ENCODE measurements at regions not wholly inside any gene's neighbourhood (a gene's known extent, or its start where the extent isn't known, plus 50 kb on each side); places are given as distances from the start of the nearest gene placed in this dataset.

DNA sequence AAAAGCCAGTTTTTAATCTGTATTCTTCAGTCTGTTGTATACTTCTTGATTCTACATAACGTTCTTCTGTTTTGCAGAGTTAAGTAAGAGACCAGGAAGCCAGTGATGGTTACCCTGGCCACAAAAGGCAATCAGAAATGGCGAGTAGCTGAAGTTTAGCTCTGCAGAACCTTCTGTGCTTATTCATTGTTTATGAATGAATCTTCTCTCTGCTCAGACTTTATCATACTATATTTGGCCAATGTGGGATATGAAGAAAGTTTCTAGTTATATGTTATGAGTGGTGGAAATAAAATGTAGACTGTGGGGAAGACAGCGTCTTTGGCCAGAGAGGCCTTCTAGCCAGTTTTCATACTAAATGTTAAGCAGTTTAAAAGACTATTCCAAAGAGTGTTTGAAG, 249.9 kb upstream of the RGS6 start:
- Histone ChIP-seq H3K4me1 (ENCODE audit: control insufficient read depth in 4 of 4, insufficient read depth in 4 of 4, low read length in 3 of 4) (peaks cover 0 to 3% (median 0%) of the 10 kb centered on the region in 4 donors), H3K36me3 (ENCODE audit: control insufficient read depth in 4 of 4, insufficient read depth in 3 of 4, low read depth in 1 of 4, low read length in 3 of 4) (peaks cover 0 to 8% (median 1%) of the 10 kb centered on the region in 4 donors), H3K27me3 (ENCODE audit: control insufficient read depth in 4 of 4, insufficient read depth in 4 of 4, low read length in 3 of 4) (no peaks in the 10 kb centered on the region), H3K27ac (ENCODE audit: low read depth in 1 of 2, low read length in 2 of 2) (no peak overlapping the region), H3K9ac (ENCODE audit: low read depth in 1 of 2, low read length in 2 of 2) (no peak overlapping the region), H3K9me3 (ENCODE audit: control insufficient read depth in 4 of 4, low read length in 3 of 4) (no peaks in the 10 kb centered on the region), H3K4me3 (ENCODE audit: low read depth in 1 of 3, low read length in 3 of 3) (no peak overlapping the region)
- no peak for DNase-seq (ENCODE audit: low spot score)
- WGBS, result 92% methylated on average over 3 of the region's 3 CpGs
- TF ChIP-seq TAF1 (conservative IDR thresholded peaks at IDR 0.05), result no peak
- TF ChIP-seq, protein P1, sequence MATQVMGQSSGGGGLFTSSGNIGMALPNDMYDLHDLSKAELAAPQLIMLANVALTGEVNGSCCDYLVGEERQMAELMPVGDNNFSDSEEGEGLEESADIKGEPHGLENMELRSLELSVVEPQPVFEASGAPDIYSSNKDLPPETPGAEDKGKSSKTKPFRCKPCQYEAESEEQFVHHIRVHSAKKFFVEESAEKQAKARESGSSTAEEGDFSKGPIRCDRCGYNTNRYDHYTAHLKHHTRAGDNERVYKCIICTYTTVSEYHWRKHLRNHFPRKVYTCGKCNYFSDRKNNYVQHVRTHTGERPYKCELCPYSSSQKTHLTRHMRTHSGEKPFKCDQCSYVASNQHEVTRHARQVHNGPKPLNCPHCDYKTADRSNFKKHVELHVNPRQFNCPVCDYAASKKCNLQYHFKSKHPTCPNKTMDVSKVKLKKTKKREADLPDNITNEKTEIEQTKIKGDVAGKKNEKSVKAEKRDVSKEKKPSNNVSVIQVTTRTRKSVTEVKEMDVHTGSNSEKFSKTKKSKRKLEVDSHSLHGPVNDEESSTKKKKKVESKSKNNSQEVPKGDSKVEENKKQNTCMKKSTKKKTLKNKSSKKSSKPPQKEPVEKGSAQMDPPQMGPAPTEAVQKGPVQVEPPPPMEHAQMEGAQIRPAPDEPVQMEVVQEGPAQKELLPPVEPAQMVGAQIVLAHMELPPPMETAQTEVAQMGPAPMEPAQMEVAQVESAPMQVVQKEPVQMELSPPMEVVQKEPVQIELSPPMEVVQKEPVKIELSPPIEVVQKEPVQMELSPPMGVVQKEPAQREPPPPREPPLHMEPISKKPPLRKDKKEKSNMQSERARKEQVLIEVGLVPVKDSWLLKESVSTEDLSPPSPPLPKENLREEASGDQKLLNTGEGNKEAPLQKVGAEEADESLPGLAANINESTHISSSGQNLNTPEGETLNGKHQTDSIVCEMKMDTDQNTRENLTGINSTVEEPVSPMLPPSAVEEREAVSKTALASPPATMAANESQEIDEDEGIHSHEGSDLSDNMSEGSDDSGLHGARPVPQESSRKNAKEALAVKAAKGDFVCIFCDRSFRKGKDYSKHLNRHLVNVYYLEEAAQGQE (IDR thresholded peaks at IDR 0.05), result no peak
- TF ChIP-seq, protein P2, sequence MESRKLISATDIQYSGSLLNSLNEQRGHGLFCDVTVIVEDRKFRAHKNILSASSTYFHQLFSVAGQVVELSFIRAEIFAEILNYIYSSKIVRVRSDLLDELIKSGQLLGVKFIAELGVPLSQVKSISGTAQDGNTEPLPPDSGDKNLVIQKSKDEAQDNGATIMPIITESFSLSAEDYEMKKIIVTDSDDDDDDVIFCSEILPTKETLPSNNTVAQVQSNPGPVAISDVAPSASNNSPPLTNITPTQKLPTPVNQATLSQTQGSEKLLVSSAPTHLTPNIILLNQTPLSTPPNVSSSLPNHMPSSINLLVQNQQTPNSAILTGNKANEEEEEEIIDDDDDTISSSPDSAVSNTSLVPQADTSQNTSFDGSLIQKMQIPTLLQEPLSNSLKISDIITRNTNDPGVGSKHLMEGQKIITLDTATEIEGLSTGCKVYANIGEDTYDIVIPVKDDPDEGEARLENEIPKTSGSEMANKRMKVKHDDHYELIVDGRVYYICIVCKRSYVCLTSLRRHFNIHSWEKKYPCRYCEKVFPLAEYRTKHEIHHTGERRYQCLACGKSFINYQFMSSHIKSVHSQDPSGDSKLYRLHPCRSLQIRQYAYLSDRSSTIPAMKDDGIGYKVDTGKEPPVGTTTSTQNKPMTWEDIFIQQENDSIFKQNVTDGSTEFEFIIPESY (IDR thresholded peaks at IDR 0.05), result no peak
- no peak for TF ChIP-seq RAD21 (IDR thresholded peaks at IDR 0.05)
- no peak for TF ChIP-seq NR2F2 (IDR thresholded peaks at IDR 0.05)
- no peak for TF ChIP-seq FOXA2 (IDR thresholded peaks at IDR 0.05)
- TF ChIP-seq RXRA (IDR thresholded peaks at IDR 0.05), result no peak
- no peak for TF ChIP-seq FOXA1 (IDR thresholded peaks at IDR 0.05)
- no peak for TF ChIP-seq EGR1 (IDR thresholded peaks at IDR 0.05; ENCODE audit: low read depth in 2 of 2)
- no peak for TF ChIP-seq GABPA (IDR thresholded peaks at IDR 0.05 in 1 of 2, conservative IDR thresholded peaks at IDR 0.05 in 1 of 2)
- TF ChIP-seq, protein P3, sequence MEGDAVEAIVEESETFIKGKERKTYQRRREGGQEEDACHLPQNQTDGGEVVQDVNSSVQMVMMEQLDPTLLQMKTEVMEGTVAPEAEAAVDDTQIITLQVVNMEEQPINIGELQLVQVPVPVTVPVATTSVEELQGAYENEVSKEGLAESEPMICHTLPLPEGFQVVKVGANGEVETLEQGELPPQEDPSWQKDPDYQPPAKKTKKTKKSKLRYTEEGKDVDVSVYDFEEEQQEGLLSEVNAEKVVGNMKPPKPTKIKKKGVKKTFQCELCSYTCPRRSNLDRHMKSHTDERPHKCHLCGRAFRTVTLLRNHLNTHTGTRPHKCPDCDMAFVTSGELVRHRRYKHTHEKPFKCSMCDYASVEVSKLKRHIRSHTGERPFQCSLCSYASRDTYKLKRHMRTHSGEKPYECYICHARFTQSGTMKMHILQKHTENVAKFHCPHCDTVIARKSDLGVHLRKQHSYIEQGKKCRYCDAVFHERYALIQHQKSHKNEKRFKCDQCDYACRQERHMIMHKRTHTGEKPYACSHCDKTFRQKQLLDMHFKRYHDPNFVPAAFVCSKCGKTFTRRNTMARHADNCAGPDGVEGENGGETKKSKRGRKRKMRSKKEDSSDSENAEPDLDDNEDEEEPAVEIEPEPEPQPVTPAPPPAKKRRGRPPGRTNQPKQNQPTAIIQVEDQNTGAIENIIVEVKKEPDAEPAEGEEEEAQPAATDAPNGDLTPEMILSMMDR (IDR thresholded peaks at IDR 0.05; ENCODE audit: low read depth, low read length, missing input control), result no peak
- no peak for TF ChIP-seq HNF4G (IDR thresholded peaks at IDR 0.05)
- no peak for TF ChIP-seq SP1 (IDR thresholded peaks at IDR 0.05)
- TF ChIP-seq, protein P4, sequence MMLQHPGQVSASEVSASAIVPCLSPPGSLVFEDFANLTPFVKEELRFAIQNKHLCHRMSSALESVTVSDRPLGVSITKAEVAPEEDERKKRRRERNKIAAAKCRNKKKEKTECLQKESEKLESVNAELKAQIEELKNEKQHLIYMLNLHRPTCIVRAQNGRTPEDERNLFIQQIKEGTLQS (IDR thresholded peaks at IDR 0.05), result no peak
- TF ChIP-seq YY1 (IDR thresholded peaks at IDR 0.05), result no peak
- TF ChIP-seq, protein P5, sequence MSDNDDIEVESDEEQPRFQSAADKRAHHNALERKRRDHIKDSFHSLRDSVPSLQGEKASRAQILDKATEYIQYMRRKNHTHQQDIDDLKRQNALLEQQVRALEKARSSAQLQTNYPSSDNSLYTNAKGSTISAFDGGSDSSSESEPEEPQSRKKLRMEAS (IDR thresholded peaks at IDR 0.05), result no peak
- no peak for TF ChIP-seq JUND (IDR thresholded peaks at IDR 0.05)

DNA sequence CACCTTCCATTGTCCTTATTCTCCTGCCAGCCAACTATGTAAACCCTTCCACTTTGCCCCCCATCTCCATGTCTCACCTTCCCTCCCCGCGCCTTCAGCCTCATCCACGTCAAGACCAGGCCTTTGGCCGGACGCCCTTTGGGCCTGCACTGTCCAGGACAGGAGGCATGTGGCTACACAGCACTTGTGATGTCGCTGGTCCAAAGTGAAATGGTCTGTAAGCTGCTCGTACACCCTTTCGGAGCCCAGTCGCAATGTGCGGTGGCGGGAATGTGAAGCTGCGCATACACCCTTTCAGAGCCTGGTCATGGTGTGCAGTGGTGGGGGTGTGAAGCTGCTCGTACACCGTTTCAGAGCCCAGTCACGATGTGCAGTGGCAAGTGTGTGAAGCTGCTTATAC, 247.9 kb upstream of the RGS6 start:
- no peak for DNase-seq (ENCODE audit: low spot score)
- H3K27ac ChIP-seq (ENCODE audit: low read depth in 1 of 2, low read length in 2 of 2), result no peak overlapping the region
- peaks cover 0 to 8% (median 1%) of the 10 kb centered on the region in 4 donors for H3K36me3 ChIP-seq (ENCODE audit: control insufficient read depth in 4 of 4, insufficient read depth in 3 of 4, low read depth in 1 of 4, low read length in 3 of 4)
- no peaks in the 10 kb centered on the region for H3K9me3 ChIP-seq (ENCODE audit: control insufficient read depth in 4 of 4, low read length in 3 of 4)
- H3K4me3 ChIP-seq (ENCODE audit: low read depth in 1 of 3, low read length in 3 of 3), result no peak overlapping the region
- 97% methylated on average over 15 of the region's 15 CpGs for WGBS
- no peak overlapping the region for H3K9ac ChIP-seq (ENCODE audit: low read depth in 1 of 2, low read length in 2 of 2)
- H3K4me1 ChIP-seq (ENCODE audit: control insufficient read depth in 4 of 4, insufficient read depth in 4 of 4, low read length in 3 of 4), result peaks cover 0 to 3% (median 0%) of the 10 kb centered on the region in 4 donors
- no peaks in the 10 kb centered on the region for H3K27me3 ChIP-seq (ENCODE audit: control insufficient read depth in 4 of 4, insufficient read depth in 4 of 4, low read length in 3 of 4)
- TF ChIP-seq RAD21 (IDR thresholded peaks at IDR 0.05), result no peak
- TF ChIP-seq, protein P2 (IDR thresholded peaks at IDR 0.05), result no peak
- no peak for TF ChIP-seq FOXA2 (IDR thresholded peaks at IDR 0.05)
- TF ChIP-seq, protein P5 (IDR thresholded peaks at IDR 0.05), result no peak
- TF ChIP-seq, protein P4 (IDR thresholded peaks at IDR 0.05), result no peak
- TF ChIP-seq HNF4G (IDR thresholded peaks at IDR 0.05), result no peak
- TF ChIP-seq YY1 (IDR thresholded peaks at IDR 0.05), result no peak
- TF ChIP-seq EGR1 (IDR thresholded peaks at IDR 0.05; ENCODE audit: low read depth in 2 of 2), result no peak
- no peak for TF ChIP-seq GABPA (IDR thresholded peaks at IDR 0.05 in 1 of 2, conservative IDR thresholded peaks at IDR 0.05 in 1 of 2)
- no peak for TF ChIP-seq SP1 (IDR thresholded peaks at IDR 0.05)
- TF ChIP-seq FOXA1 (IDR thresholded peaks at IDR 0.05), result no peak
